Esophagus squamous epithelium (tissue), 4 donors: ENCODE measurements at regions not wholly inside any gene's neighbourhood (a gene's known extent, or its start where the extent isn't known, plus 50 kb on each side); places are given as distances from the start of the nearest gene placed in this dataset.

ENCODE experiments used
- POLR2A ChIP-seq, 4 donors: fragments of 450-650 bp; IDR thresholded peaks; one replicate each; pipeline ENCODE4 v1.6.1; 2017; ENCODE audit warnings: antibody characterized with exemption in 4 of 4, mild to moderate bottlenecking in 4 of 4, moderate library complexity in 3 of 4
- TF ChIP-seq, protein P1 (sequence below), 6 experiments: fragments of 450-650 bp in 4 of 6; fragments of 200-600 bp in 2 of 6; sonication (generic) in 2 of 6; IDR thresholded peaks; one replicate each; pipeline ENCODE4 v1.5.1; 2016 to 2019; ENCODE audit warnings: antibody characterized with exemption in 6 of 6, mild to moderate bottlenecking in 4 of 6, moderate library complexity in 4 of 6

DNA sequence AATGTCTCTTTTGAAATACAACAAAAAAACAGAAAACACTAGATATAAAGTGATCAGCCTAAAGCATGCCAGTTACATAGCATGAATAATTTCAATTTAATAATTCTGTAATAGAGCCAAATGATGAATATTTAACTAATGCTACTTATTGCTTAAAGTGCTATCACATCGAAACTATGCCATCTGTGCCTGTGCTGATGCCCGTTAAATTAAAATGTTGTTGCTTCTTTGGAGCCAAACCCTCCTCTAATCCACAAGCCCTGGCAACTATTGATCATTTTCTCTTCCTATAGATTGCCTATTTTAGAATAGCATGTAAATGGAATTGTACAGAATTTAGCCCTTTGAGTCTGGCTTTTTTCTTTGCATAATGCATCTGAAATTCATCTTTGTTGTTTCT lies 356.2 kb downstream of the CHSY3 start:
- no peak for TF ChIP-seq POLR2A (IDR thresholded peaks at IDR 0.05)
- TF ChIP-seq, protein P1, sequence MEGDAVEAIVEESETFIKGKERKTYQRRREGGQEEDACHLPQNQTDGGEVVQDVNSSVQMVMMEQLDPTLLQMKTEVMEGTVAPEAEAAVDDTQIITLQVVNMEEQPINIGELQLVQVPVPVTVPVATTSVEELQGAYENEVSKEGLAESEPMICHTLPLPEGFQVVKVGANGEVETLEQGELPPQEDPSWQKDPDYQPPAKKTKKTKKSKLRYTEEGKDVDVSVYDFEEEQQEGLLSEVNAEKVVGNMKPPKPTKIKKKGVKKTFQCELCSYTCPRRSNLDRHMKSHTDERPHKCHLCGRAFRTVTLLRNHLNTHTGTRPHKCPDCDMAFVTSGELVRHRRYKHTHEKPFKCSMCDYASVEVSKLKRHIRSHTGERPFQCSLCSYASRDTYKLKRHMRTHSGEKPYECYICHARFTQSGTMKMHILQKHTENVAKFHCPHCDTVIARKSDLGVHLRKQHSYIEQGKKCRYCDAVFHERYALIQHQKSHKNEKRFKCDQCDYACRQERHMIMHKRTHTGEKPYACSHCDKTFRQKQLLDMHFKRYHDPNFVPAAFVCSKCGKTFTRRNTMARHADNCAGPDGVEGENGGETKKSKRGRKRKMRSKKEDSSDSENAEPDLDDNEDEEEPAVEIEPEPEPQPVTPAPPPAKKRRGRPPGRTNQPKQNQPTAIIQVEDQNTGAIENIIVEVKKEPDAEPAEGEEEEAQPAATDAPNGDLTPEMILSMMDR (IDR thresholded peaks at IDR 0.05): no peak
